ENCODE measurements at regions not wholly inside any gene's neighbourhood (a gene's known extent, or its start where the extent isn't known, plus 50 kb on each side); places are given as distances from the start of the nearest gene placed in this dataset.

GRCh38 chrX:112512509-112512908 is 167.2 kb downstream of the LHFPL1 start:
- Histone ChIP-seq H3K36me3 (ENCODE audit: control insufficient read depth, insufficient read depth, low read length) (no peaks in the 10 kb centered on the region), H2AFZ (ENCODE audit: low read length) (no peak overlapping the region), H4K20me1 (ENCODE audit: control insufficient read depth, extremely low read depth, insufficient read depth, low read length) (no peaks in the 10 kb centered on the region), H3K9me3 (ENCODE audit: control insufficient read depth, insufficient read depth, low read depth, low read length) (no peaks in the 10 kb centered on the region), H3K9ac (ENCODE audit: insufficient read depth, low read length) (no peak overlapping the region), H3K4me2 (ENCODE audit: extremely low read depth, insufficient read depth, low read length) (no peak overlapping the region), H3K79me2 (ENCODE audit: control insufficient read depth, insufficient read depth, low read length) (no peaks in the 10 kb centered on the region), H3K4me3 (replicated peaks in 1 of 4; ENCODE audit: control extremely low read depth in 1 of 4, insufficient read depth in 1 of 4, low read depth in 3 of 4, low read length in 4 of 4) (no peak overlapping the region), H3K27me3 (ENCODE audit: control insufficient read depth, insufficient read depth, low read length) (no peaks in the 10 kb centered on the region), H3K4me1 (ENCODE audit: control insufficient read depth, extremely low read depth, insufficient read depth, low read length) (no peaks in the 10 kb centered on the region), H3K27ac (ENCODE audit: insufficient read depth, low read length) (no peak overlapping the region)
- TF ChIP-seq EZH2 (IDR thresholded peaks at IDR 0.05; ENCODE audit: low read length, missing control alignments): no peak
- no peak for TF ChIP-seq CTCF (conservative IDR thresholded peaks at IDR 0.05 in 1 of 2, IDR thresholded peaks at IDR 0.05 in 1 of 2; ENCODE audit: low read depth in 1 of 2, low read length in 2 of 2)
- DNase-seq (ENCODE audit: low read depth in 2 of 2): no peak

GRCh38 chrX:112510629-112511028 is 169.1 kb downstream of the LHFPL1 start:
- Histone ChIP-seq H4K20me1 (ENCODE audit: control insufficient read depth, extremely low read depth, insufficient read depth, low read length) (no peaks in the 10 kb centered on the region), H3K27me3 (ENCODE audit: control insufficient read depth, insufficient read depth, low read length) (no peaks in the 10 kb centered on the region), H3K9me3 (ENCODE audit: control insufficient read depth, insufficient read depth, low read depth, low read length) (no peaks in the 10 kb centered on the region), H2AFZ (ENCODE audit: low read length) (no peak overlapping the region), H3K9ac (ENCODE audit: insufficient read depth, low read length) (no peak overlapping the region), H3K4me1 (ENCODE audit: control insufficient read depth, extremely low read depth, insufficient read depth, low read length) (no peaks in the 10 kb centered on the region), H3K4me3 (replicated peaks in 1 of 4; ENCODE audit: control extremely low read depth in 1 of 4, insufficient read depth in 1 of 4, low read depth in 3 of 4, low read length in 4 of 4) (no peak overlapping the region), H3K36me3 (ENCODE audit: control insufficient read depth, insufficient read depth, low read length) (no peaks in the 10 kb centered on the region), H3K4me2 (ENCODE audit: extremely low read depth, insufficient read depth, low read length) (no peak overlapping the region), H3K79me2 (ENCODE audit: control insufficient read depth, insufficient read depth, low read length) (no peaks in the 10 kb centered on the region), H3K27ac (ENCODE audit: insufficient read depth, low read length) (no peak overlapping the region)
- DNase-seq (ENCODE audit: low read depth in 2 of 2): no peak
- TF ChIP-seq CTCF (conservative IDR thresholded peaks at IDR 0.05 in 1 of 2, IDR thresholded peaks at IDR 0.05 in 1 of 2; ENCODE audit: low read depth in 1 of 2, low read length in 2 of 2): no peak
- no peak for TF ChIP-seq EZH2 (IDR thresholded peaks at IDR 0.05; ENCODE audit: low read length, missing control alignments)

- TF ChIP-seq EZH2 (IDR thresholded peaks at IDR 0.05; ENCODE audit: low read length, missing control alignments): no peak
- no peak for TF ChIP-seq CTCF (conservative IDR thresholded peaks at IDR 0.05 in 1 of 2, IDR thresholded peaks at IDR 0.05 in 1 of 2; ENCODE audit: low read depth in 1 of 2, low read length in 2 of 2)
These were observed 202.1 kb downstream of the LHFPL1 start for GRCh38 chrX:112477653-112478052.

More at GRCh38 chrX:112477653-112478052, 202.1 kb downstream of the LHFPL1 start:
- Histone ChIP-seq H3K4me1 (ENCODE audit: control insufficient read depth, extremely low read depth, insufficient read depth, low read length) (no peaks in the 10 kb centered on the region), H3K27me3 (ENCODE audit: control insufficient read depth, insufficient read depth, low read length) (no peaks in the 10 kb centered on the region), H3K79me2 (ENCODE audit: control insufficient read depth, insufficient read depth, low read length) (no peaks in the 10 kb centered on the region), H3K4me3 (replicated peaks in 1 of 4; ENCODE audit: control extremely low read depth in 1 of 4, insufficient read depth in 1 of 4, low read depth in 3 of 4, low read length in 4 of 4) (no peak overlapping the region), H3K9ac (ENCODE audit: insufficient read depth, low read length) (no peak overlapping the region), H3K4me2 (ENCODE audit: extremely low read depth, insufficient read depth, low read length) (no peak overlapping the region), H2AFZ (ENCODE audit: low read length) (no peak overlapping the region), H3K27ac (ENCODE audit: insufficient read depth, low read length) (no peak overlapping the region), H3K36me3 (ENCODE audit: control insufficient read depth, insufficient read depth, low read length) (no peaks in the 10 kb centered on the region), H4K20me1 (ENCODE audit: control insufficient read depth, extremely low read depth, insufficient read depth, low read length) (no peaks in the 10 kb centered on the region), H3K9me3 (ENCODE audit: control insufficient read depth, insufficient read depth, low read depth, low read length) (no peaks in the 10 kb centered on the region)
- no peak for DNase-seq (ENCODE audit: low read depth in 2 of 2)

Data from fibroblast of lung (primary cell).